ENCODE measurements at regions not wholly inside any gene's neighbourhood (a gene's known extent, or its start where the extent isn't known, plus 50 kb on each side); places are given as distances from the start of the nearest gene placed in this dataset.

DNA sequence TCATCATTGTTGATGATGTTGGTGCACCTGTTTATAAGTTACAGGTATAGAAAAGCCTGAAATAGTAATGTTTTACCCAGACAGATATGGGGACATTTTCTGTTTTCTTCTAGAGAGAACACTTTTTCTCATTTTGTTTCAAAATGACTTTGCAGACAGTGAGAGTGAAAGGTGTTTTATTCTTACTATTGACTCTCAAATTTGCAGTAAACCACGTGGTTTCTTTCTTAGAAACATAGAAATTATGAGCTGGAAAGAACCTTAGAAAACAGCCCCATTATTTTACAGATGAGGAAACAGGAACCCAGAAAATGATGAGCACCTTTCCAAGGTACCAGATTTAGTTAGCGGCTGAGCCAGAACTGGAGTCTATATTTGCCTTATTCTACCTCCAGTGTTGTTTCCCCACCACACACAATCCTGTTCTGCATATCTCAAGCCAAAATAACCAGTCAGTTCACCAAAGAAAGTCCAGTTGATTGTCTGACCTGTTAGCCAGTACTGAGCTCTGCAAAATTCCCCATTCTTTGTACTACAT, 138.9 kb upstream of the AHR start:
- no peak overlapping the region for H2BK5ac ChIP-seq (ENCODE audit: insufficient read length, low read length)
- H2BK20ac ChIP-seq (ENCODE audit: low read depth, low read length, poor library complexity, severe bottlenecking): no peak overlapping the region
- TF ChIP-seq CTCF (conservative IDR thresholded peaks at IDR 0.05): no peak
- H3K79me2 ChIP-seq (ENCODE audit: insufficient read depth, low read length): no peaks in the 10 kb centered on the region
- no peaks in the 10 kb centered on the region for H3K23me2 ChIP-seq (ENCODE audit: insufficient read length, low read depth, low read length, poor library complexity, severe bottlenecking)
- no peaks in the 10 kb centered on the region for H3K27me3 Mint-ChIP-seq (ENCODE audit: low read depth)
- no peak overlapping the region for H2AFZ ChIP-seq (ENCODE audit: low read length)
- no peak overlapping the region for H4K8ac ChIP-seq (replicated peaks; ENCODE audit: insufficient read length, low read depth, low read length)
- no peaks in the 10 kb centered on the region for H3K27me3 ChIP-seq (ENCODE audit: insufficient read depth, low read length)
- H3K4me1 Mint-ChIP-seq: no peaks in the 10 kb centered on the region
- no peak overlapping the region for H3K23ac ChIP-seq (ENCODE audit: insufficient read length, low read depth, low read length)
- no peak overlapping the region for H2BK15ac ChIP-seq (ENCODE audit: low read depth, low read length)
- H2BK120ac ChIP-seq (ENCODE audit: low read depth, low read length, poor library complexity, severe bottlenecking): no peak overlapping the region
- no peaks in the 10 kb centered on the region for H3K4me1 ChIP-seq (ENCODE audit: insufficient read depth, low read length)
- H3T11ph ChIP-seq (ENCODE audit: low read length): no peak overlapping the region
- H3K18ac ChIP-seq (ENCODE audit: insufficient read length, low read depth, low read length): no peak overlapping the region
- no peak overlapping the region for H2AK5ac ChIP-seq (ENCODE audit: insufficient read length, low read length)
- no peaks in the 10 kb centered on the region for H3K9me3 ChIP-seq (ENCODE audit: control insufficient read depth, low read depth, low read length)
- no peak overlapping the region for H4K5ac ChIP-seq (ENCODE audit: insufficient read length, low read depth, low read length)
- WGBS (ENCODE audit: extremely low coverage, insufficient read length, low lambda C conversion rate): no CpG with 5 or more reads among the region's 2 CpGs
- H3K79me1 ChIP-seq (ENCODE audit: insufficient read depth, low read depth, low read length, poor library complexity, severe bottlenecking): no peaks in the 10 kb centered on the region
- no peaks in the 10 kb centered on the region for H4K20me1 ChIP-seq (ENCODE audit: control insufficient read depth, insufficient read depth, insufficient read length)
- no peak overlapping the region for H3K4me3 Mint-ChIP-seq
- no peak overlapping the region for H4K91ac ChIP-seq (ENCODE audit: insufficient read length, low read depth, low read length)
- peaks cover 0 to 4% of the 10 kb centered on the region in 2 experiments; a peak in 1 of 5 replicates for H3K9me3 Mint-ChIP-seq
- no peak overlapping the region for H3K27ac ChIP-seq (ENCODE audit: insufficient read length, low read depth, low read length)
- no peak overlapping the region for H2BK12ac ChIP-seq (ENCODE audit: insufficient read length, low read depth, low read length)
- no peak overlapping the region for H3K14ac ChIP-seq (ENCODE audit: insufficient read depth, low read length)
- H3K27ac Mint-ChIP-seq: no peak overlapping the region
- H3K4me2 ChIP-seq (ENCODE audit: insufficient read depth, insufficient read length, low read length): no peak overlapping the region
- H3K56ac ChIP-seq (ENCODE audit: insufficient read length, low read depth, low read length): no peak overlapping the region
- H3K36me3 Mint-ChIP-seq (ENCODE audit: insufficient read depth in 1 of 3, low read depth in 3 of 3): no peaks in the 10 kb centered on the region
- no peak overlapping the region for H3K9ac ChIP-seq (ENCODE audit: extremely low read depth, insufficient read length, low read length)
- DNase-seq: no peak
- H3K4ac ChIP-seq (ENCODE audit: low read depth, low read length): no peak overlapping the region
